HG03575 (cell line): ENCODE measurements at regions not wholly inside any gene's neighbourhood (a gene's known extent, or its start where the extent isn't known, plus 50 kb on each side); places are given as distances from the start of the nearest gene placed in this dataset.
"Not testable (repeated sequence)": the region's sequence is repeated elsewhere in the genome, so short reads cannot be mapped to it uniquely, and the experiment has no call there.

Experiments used
- ATAC-seq: cut with Tn5 transposase; IDR thresholded peaks from one replicate; pipeline ENCODE4 v1.9.1; 2021; ENCODE audit not compliant: unreplicated experiment, insufficient number of reproducible peaks, low FRiP score; ENCODE audit errors: extremely low read depth

- ATAC-seq, result no peak
Observed at GRCh38 chr4:60897415-60897814, 302.7 kb upstream of the ADGRL3 start.

GRCh38 chr4:60905162-60905561, 295.0 kb upstream of the ADGRL3 start:
- no peak for ATAC-seq

GRCh38 chr4:60911127-60911526, 289.0 kb upstream of the ADGRL3 start:
- no peak for ATAC-seq

GRCh38 chr4:60913002-60913401, 287.1 kb upstream of the ADGRL3 start:
- no peak for ATAC-seq

- ATAC-seq, result no peak
Observed at GRCh38 chr4:60913671-60914070, 286.5 kb upstream of the ADGRL3 start.

GRCh38 chr4:60921735-60922134, 278.4 kb upstream of the ADGRL3 start:
- not testable (repeated sequence) for ATAC-seq

- no peak for ATAC-seq
Observed at GRCh38 chr4:60923075-60923474, 277.1 kb upstream of the ADGRL3 start.

- ATAC-seq, result no peak
Observed at GRCh38 chr4:60926624-60927023, 273.5 kb upstream of the ADGRL3 start.

- ATAC-seq, result no peak
Observed at GRCh38 chr4:60930866-60931265, 269.3 kb upstream of the ADGRL3 start.

- ATAC-seq, result no peak
Observed at GRCh38 chr4:60934566-60935295, 265.4 kb upstream of the ADGRL3 start.

- ATAC-seq, result no peak
Observed at GRCh38 chr4:60938181-60938580, 261.9 kb upstream of the ADGRL3 start.

GRCh38 chr4:60938621-60939020, 261.5 kb upstream of the ADGRL3 start:
- ATAC-seq, result no peak

GRCh38 chr4:60944060-60944459, 256.1 kb upstream of the ADGRL3 start:
- ATAC-seq, result no peak

GRCh38 chr4:60945641-60946040, 254.5 kb upstream of the ADGRL3 start:
- no peak for ATAC-seq

- ATAC-seq, result no peak
Observed at GRCh38 chr4:60948008-60948407, 252.1 kb upstream of the ADGRL3 start.

- ATAC-seq, result no peak
Observed at GRCh38 chr4:60952921-60953320, 247.2 kb upstream of the ADGRL3 start.

GRCh38 chr4:60953826-60954225, 246.3 kb upstream of the ADGRL3 start:
- no peak for ATAC-seq

GRCh38 chr4:60962286-60962685, 237.8 kb upstream of the ADGRL3 start:
- ATAC-seq, result no peak

GRCh38 chr4:60981534-60981933, 218.6 kb upstream of the ADGRL3 start:
- no peak for ATAC-seq

GRCh38 chr4:60989141-60989540, 211.0 kb upstream of the ADGRL3 start:
- ATAC-seq, result no peak

GRCh38 chr4:60992037-60992436, 208.1 kb upstream of the ADGRL3 start:
- no peak for ATAC-seq
